ENCODE measurements at regions not wholly inside any gene's neighbourhood (a gene's known extent, or its start where the extent isn't known, plus 50 kb on each side); places are given as distances from the start of the nearest gene placed in this dataset.

DNA sequence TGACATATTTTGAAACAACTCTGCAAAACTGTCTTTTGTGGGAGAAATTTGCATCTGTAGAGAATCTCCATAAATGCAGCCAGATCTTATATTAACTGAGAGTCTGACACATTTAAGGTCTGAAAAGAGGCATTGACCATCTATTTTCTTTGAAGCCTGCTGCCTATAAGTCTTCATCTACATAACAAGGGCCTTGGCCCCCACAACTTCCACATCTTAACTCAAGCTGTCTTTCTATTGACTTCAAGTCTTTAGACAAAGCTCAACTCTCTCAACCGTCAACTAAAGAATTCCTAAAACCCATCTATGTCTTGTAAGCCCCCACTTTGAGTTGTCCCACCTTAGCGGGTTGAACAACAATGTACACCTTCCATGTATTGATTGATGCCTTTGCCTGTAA is 72.4 kb upstream of the ADCY1 start:
- Histone ChIP-seq H3K4me3 (ENCODE audit: insufficient read depth, low read length) (no peak overlapping the region), H3K4me1 (ENCODE audit: insufficient read depth, low read length) (no peaks in the 10 kb centered on the region), H3K36me3 (ENCODE audit: insufficient read depth, low read length) (no peaks in the 10 kb centered on the region), H3K27me3 (ENCODE audit: insufficient read depth, low read length) (no peaks in the 10 kb centered on the region), H3K27ac (ENCODE audit: low read depth, low read length) (no peak overlapping the region), H3K9me3 (ENCODE audit: low read depth, low read length) (no peaks in the 10 kb centered on the region), H2AFZ (ENCODE audit: low read length) (no peak overlapping the region), H3K79me2 (ENCODE audit: insufficient read depth, low read length) (no peaks in the 10 kb centered on the region), H3K4me2 (ENCODE audit: insufficient read depth, low read length) (no peak overlapping the region), H4K20me1 (ENCODE audit: insufficient read depth, low read length) (no peaks in the 10 kb centered on the region)
- TF ChIP-seq, protein P1, sequence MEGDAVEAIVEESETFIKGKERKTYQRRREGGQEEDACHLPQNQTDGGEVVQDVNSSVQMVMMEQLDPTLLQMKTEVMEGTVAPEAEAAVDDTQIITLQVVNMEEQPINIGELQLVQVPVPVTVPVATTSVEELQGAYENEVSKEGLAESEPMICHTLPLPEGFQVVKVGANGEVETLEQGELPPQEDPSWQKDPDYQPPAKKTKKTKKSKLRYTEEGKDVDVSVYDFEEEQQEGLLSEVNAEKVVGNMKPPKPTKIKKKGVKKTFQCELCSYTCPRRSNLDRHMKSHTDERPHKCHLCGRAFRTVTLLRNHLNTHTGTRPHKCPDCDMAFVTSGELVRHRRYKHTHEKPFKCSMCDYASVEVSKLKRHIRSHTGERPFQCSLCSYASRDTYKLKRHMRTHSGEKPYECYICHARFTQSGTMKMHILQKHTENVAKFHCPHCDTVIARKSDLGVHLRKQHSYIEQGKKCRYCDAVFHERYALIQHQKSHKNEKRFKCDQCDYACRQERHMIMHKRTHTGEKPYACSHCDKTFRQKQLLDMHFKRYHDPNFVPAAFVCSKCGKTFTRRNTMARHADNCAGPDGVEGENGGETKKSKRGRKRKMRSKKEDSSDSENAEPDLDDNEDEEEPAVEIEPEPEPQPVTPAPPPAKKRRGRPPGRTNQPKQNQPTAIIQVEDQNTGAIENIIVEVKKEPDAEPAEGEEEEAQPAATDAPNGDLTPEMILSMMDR (IDR thresholded peaks at IDR 0.05; ENCODE audit: extremely low read depth, low read depth, low read length): no peak
- no peak for DNase-seq (ENCODE audit: insufficient read length, low spot score, missing footprints)

DNA sequence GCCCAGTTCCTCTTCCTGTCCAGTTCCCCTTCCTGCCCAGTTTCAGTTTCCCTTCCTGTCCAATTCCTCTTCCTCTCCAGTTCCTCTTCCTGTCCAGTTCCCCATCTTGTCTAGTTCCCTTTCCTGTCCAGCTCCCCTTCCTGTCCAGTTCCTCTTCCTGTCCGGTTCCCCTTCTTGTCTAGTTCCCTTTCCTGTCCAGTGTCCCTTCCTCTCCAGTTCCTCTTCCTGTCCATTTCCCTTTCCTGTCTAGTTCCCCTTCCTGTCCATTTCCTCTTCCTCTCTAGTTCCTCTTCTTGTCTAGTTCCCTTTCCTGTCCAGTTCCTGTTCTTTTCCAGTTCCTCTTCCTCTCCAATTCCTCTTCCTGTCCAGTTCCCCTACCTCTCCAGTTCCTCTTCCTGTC is 68.1 kb upstream of the ADCY1 start:
- Histone ChIP-seq H3K79me2 (ENCODE audit: insufficient read depth, low read length) (no peaks in the 10 kb centered on the region), H3K27ac (ENCODE audit: low read depth, low read length) (no peak overlapping the region), H3K4me1 (ENCODE audit: insufficient read depth, low read length) (no peaks in the 10 kb centered on the region), H2AFZ (ENCODE audit: low read length) (no peak overlapping the region), H4K20me1 (ENCODE audit: insufficient read depth, low read length) (no peaks in the 10 kb centered on the region), H3K27me3 (ENCODE audit: insufficient read depth, low read length) (no peaks in the 10 kb centered on the region), H3K4me2 (ENCODE audit: insufficient read depth, low read length) (no peak overlapping the region), H3K36me3 (ENCODE audit: insufficient read depth, low read length) (no peaks in the 10 kb centered on the region), H3K9me3 (ENCODE audit: low read depth, low read length) (no peaks in the 10 kb centered on the region), H3K4me3 (ENCODE audit: insufficient read depth, low read length) (no peak overlapping the region)
- TF ChIP-seq, protein P1 (IDR thresholded peaks at IDR 0.05; ENCODE audit: extremely low read depth, low read depth, low read length): no peak
- no peak for DNase-seq (ENCODE audit: insufficient read length, low spot score, missing footprints)

DNA sequence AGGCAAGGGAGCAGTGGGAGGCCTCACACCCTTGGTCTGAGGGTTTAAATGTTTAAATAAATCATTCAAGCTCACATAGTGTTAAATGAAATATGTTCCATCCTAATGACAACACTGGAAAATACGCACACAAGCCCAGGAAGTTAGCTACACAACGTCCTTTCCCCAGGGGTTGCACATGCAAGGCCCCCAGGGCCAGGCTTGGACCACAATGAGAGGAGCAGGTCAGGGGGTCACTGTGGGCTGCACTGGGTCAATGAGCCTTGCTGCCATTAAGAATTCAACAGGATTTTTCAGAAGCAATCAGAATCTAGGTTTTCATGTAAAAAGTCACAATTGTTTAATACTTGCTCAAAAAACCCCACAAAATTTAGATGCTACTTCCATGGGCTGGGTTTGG is 64.9 kb upstream of the ADCY1 start:
- DNase-seq (ENCODE audit: insufficient read length, low spot score, missing footprints): no peak
- no peak overlapping the region for H3K27ac ChIP-seq (ENCODE audit: low read depth, low read length)
- no peaks in the 10 kb centered on the region for H3K27me3 ChIP-seq (ENCODE audit: insufficient read depth, low read length)
- no peaks in the 10 kb centered on the region for H3K79me2 ChIP-seq (ENCODE audit: insufficient read depth, low read length)
- no peaks in the 10 kb centered on the region for H3K36me3 ChIP-seq (ENCODE audit: insufficient read depth, low read length)
- TF ChIP-seq, protein P1 (IDR thresholded peaks at IDR 0.05; ENCODE audit: extremely low read depth, low read depth, low read length): no peak
- no peaks in the 10 kb centered on the region for H3K4me1 ChIP-seq (ENCODE audit: insufficient read depth, low read length)
- no peak overlapping the region for H3K4me3 ChIP-seq (ENCODE audit: insufficient read depth, low read length)
- H2AFZ ChIP-seq (ENCODE audit: low read length): no peak overlapping the region
- no peaks in the 10 kb centered on the region for H4K20me1 ChIP-seq (ENCODE audit: insufficient read depth, low read length)
- no peak overlapping the region for H3K4me2 ChIP-seq (ENCODE audit: insufficient read depth, low read length)
- no peaks in the 10 kb centered on the region for H3K9me3 ChIP-seq (ENCODE audit: low read depth, low read length)

DNA sequence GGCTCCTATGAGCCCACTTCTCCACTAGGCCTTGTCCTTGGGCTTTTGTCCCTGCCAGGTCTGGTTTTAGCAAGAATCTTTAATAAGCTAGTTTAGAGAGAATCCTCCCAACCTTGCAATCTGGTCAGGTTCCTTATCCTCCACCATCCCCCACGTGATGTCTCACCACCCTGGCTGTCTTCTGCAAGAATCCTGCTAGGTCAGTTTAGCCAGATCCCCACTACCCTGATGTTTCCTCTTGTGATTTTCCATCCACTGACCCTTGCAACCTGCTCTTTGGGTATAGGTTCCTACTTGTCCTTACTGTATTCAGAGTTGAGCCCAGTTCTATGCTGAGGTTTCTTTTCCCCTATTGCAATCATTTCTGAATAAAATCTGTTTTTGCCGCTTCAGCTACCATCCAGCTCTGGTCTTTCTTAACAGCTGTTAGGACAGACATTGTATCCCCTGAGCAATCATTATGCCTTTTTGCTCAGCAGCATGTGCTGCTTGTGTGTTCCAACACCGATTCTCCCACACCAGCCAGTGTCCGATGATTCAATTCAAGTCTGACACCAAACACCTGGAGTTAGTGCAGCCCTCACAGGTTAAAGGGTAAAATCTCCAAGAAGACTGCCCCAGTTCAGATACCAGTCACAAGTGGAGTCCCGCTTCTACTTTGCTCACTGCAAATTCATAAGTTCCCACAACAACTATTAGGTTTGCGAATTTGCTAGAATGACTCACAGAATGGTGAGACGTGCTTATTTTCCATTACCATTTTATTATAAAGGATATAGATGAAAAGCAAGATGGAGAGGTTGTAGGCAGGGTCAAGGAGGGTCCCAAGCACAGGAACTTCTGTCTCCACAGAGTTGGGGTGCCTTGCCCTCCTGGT is 62.2 kb upstream of the ADCY1 start:
- Histone ChIP-seq H4K20me1 (ENCODE audit: insufficient read depth, low read length) (no peaks in the 10 kb centered on the region), H3K4me2 (ENCODE audit: insufficient read depth, low read length) (no peak overlapping the region), H3K36me3 (ENCODE audit: insufficient read depth, low read length) (no peaks in the 10 kb centered on the region), H3K4me1 (ENCODE audit: insufficient read depth, low read length) (no peaks in the 10 kb centered on the region), H3K27me3 (ENCODE audit: insufficient read depth, low read length) (no peaks in the 10 kb centered on the region), H3K4me3 (ENCODE audit: insufficient read depth, low read length) (no peak overlapping the region), H3K9me3 (ENCODE audit: low read depth, low read length) (no peaks in the 10 kb centered on the region), H2AFZ (ENCODE audit: low read length) (no peak overlapping the region), H3K79me2 (ENCODE audit: insufficient read depth, low read length) (no peaks in the 10 kb centered on the region), H3K27ac (ENCODE audit: low read depth, low read length) (no peak overlapping the region)
- DNase-seq (ENCODE audit: insufficient read length, low spot score, missing footprints): no peak
- TF ChIP-seq, protein P1 (IDR thresholded peaks at IDR 0.05; ENCODE audit: extremely low read depth, low read depth, low read length): no peak
